Panc1 (cell line): ENCODE measurements at regions not wholly inside any gene's neighbourhood (a gene's known extent, or its start where the extent isn't known, plus 50 kb on each side); places are given as distances from the start of the nearest gene placed in this dataset.

Source experiments
- REST ChIP-seq, 2 experiments: IDR thresholded peaks; 2 replicates each; pipeline ENCODE4 v1.6.1; 2011 to 2012; ENCODE audit warnings: low read depth in 2 of 2, control low read depth in 1 of 2, low read length in 1 of 2, mild to moderate bottlenecking in 1 of 2, moderate library complexity in 1 of 2; ENCODE audit not compliant: insufficient read depth in 1 of 2
- TF ChIP-seq, protein P1 (sequence below): fragments of 450-650 bp; IDR thresholded peaks from 2 replicates; pipeline ENCODE4 v1.5.1; 2017; ENCODE audit warnings: mild to moderate bottlenecking

- TF ChIP-seq, protein P1, sequence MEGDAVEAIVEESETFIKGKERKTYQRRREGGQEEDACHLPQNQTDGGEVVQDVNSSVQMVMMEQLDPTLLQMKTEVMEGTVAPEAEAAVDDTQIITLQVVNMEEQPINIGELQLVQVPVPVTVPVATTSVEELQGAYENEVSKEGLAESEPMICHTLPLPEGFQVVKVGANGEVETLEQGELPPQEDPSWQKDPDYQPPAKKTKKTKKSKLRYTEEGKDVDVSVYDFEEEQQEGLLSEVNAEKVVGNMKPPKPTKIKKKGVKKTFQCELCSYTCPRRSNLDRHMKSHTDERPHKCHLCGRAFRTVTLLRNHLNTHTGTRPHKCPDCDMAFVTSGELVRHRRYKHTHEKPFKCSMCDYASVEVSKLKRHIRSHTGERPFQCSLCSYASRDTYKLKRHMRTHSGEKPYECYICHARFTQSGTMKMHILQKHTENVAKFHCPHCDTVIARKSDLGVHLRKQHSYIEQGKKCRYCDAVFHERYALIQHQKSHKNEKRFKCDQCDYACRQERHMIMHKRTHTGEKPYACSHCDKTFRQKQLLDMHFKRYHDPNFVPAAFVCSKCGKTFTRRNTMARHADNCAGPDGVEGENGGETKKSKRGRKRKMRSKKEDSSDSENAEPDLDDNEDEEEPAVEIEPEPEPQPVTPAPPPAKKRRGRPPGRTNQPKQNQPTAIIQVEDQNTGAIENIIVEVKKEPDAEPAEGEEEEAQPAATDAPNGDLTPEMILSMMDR: no peak
- TF ChIP-seq REST (IDR thresholded peaks at IDR 0.05; ENCODE audit: insufficient read depth in 1 of 2, low read depth in 2 of 2, low read length in 1 of 2): no peak
Observed at GRCh38 chr9:109862452-109862851, 82.5 kb downstream of the PALM2AKAP2 start.
